BLaER1 (cell line): ENCODE measurements at regions not wholly inside any gene's neighbourhood (a gene's known extent, or its start where the extent isn't known, plus 50 kb on each side); places are given as distances from the start of the nearest gene placed in this dataset.

Experiments used
- H3K27ac ChIP-seq: shearing (Covaris generic); formaldehyde crosslinking; 2 replicates; pipeline ENCODE4 v1.8.1; 2022
- H3K27me3 ChIP-seq: shearing (Covaris generic); formaldehyde crosslinking; 2 replicates; pipeline ENCODE4 v1.8.1; 2022
- H3K36me3 ChIP-seq: shearing (Covaris generic); formaldehyde crosslinking; 2 replicates; pipeline ENCODE4 v1.8.1; 2022
- H3K4me1 ChIP-seq: shearing (Covaris generic); formaldehyde crosslinking; 2 replicates; pipeline ENCODE4 v1.8.1; 2022
- H3K4me2 ChIP-seq: shearing (Covaris generic); formaldehyde crosslinking; 2 replicates; pipeline ENCODE4 v1.8.1; 2022
- H3K4me3 ChIP-seq: shearing (Covaris generic); formaldehyde crosslinking; 2 replicates; pipeline ENCODE4 v1.8.1; 2022
- H3K9ac ChIP-seq: shearing (Covaris generic); formaldehyde crosslinking; 2 replicates; pipeline ENCODE4 v1.8.1; 2022
- H3K9me3 ChIP-seq: shearing (Covaris generic); formaldehyde crosslinking; 2 replicates; pipeline ENCODE4 v1.8.1; 2022
- H4K20me1 ChIP-seq: shearing (Covaris generic); formaldehyde crosslinking; 2 replicates; pipeline ENCODE4 v1.8.1; 2022
- Cebpa-rat ChIP-seq: shearing (Covaris generic); IDR thresholded peaks from 2 replicates; pipeline ENCODE4 v1.8.1; 2022

DNA sequence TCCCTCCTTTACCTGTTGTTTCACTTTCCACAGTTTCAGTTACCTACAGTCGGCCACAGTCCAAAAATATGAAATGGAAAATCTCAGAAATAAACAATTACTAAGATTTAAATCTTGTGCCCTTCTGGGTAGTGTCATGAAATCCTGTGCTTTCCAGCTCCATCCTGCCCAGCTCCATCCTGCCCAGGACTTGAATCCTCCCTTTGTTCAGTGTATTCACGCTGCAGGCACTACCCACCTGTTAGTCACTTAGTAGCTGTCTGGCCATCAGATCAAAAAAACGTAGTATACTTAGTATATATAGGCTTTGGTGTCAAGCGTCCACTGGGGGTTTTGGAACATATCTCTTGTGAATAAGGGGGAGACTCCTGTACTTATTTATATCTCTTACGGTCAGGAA, 329.0 kb upstream of the SEMA6D start:
- no peaks in the 10 kb centered on the region for H3K27me3 ChIP-seq
- H3K9me3 ChIP-seq: no peaks in the 10 kb centered on the region
- H3K4me2 ChIP-seq: no peak overlapping the region
- no peaks in the 10 kb centered on the region for H3K4me1 ChIP-seq
- H4K20me1 ChIP-seq: no peaks in the 10 kb centered on the region
- H3K4me3 ChIP-seq: no peak overlapping the region
- no peak overlapping the region for H3K9ac ChIP-seq
- TF ChIP-seq Cebpa-rat: no peak
- H3K36me3 ChIP-seq: no peaks in the 10 kb centered on the region
- H3K27ac ChIP-seq: no peak overlapping the region

DNA sequence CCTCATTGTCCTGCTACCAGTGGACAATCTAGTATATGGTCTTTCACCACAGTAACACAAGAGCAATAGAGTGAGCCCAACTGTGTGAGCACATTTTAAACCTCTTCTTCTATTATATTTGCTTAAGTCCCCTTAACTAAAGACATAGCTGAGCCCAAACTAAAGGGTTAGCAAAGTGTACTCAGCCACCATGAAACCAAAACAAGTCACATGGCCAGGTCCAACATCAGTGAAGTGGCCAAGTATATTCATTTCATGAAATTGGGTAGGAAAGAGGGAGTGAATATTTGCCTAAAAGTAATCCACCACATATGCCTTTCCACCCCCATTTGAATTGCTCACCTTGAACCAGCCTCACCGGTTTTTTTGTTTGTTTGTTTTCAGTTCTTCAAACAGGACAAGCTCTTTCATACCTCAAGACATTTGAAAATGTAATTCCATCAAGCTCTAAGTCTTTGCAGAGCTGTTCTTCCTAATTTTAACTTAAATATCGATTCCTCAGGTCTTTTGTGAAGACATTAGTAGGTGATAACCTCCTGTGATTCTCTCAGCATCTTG, 327.0 kb upstream of the SEMA6D start:
- Histone ChIP-seq H3K9me3 (no peaks in the 10 kb centered on the region), H3K27ac (no peak overlapping the region), H3K9ac (no peak overlapping the region), H3K4me2 (no peak overlapping the region), H3K36me3 (no peaks in the 10 kb centered on the region), H4K20me1 (no peaks in the 10 kb centered on the region), H3K4me3 (no peak overlapping the region), H3K27me3 (no peaks in the 10 kb centered on the region), H3K4me1 (peaks cover 3% of the 10 kb centered on the region; the same call in 1 of the 2 replicates)
- TF ChIP-seq Cebpa-rat: no peak

GRCh38 chr15:47394286-47394809, 323.0 kb upstream of the SEMA6D start:
- no peak for TF ChIP-seq Cebpa-rat
- Histone ChIP-seq H3K9ac (no peak overlapping the region), H4K20me1 (no peaks in the 10 kb centered on the region), H3K27ac (no peak overlapping the region), H3K27me3 (no peaks in the 10 kb centered on the region), H3K4me3 (no peak overlapping the region), H3K9me3 (no peaks in the 10 kb centered on the region), H3K4me1 (peaks cover 4% of the 10 kb centered on the region; the same call in 1 of the 2 replicates), H3K36me3 (no peaks in the 10 kb centered on the region), H3K4me2 (no peak overlapping the region)

GRCh38 chr15:47395076-47395475, 322.2 kb upstream of the SEMA6D start:
- H3K27me3 ChIP-seq: no peaks in the 10 kb centered on the region
- peaks cover 4% of the 10 kb centered on the region; the same call in 1 of the 2 replicates for H3K4me1 ChIP-seq
- H3K27ac ChIP-seq: no peak overlapping the region
- H3K4me3 ChIP-seq: no peak overlapping the region
- no peaks in the 10 kb centered on the region for H4K20me1 ChIP-seq
- H3K36me3 ChIP-seq: no peaks in the 10 kb centered on the region
- H3K4me2 ChIP-seq: no peak overlapping the region
- H3K9ac ChIP-seq: no peak overlapping the region
- no peak for TF ChIP-seq Cebpa-rat
- H3K9me3 ChIP-seq: no peaks in the 10 kb centered on the region

GRCh38 chr15:47397655-47398054, 319.6 kb upstream of the SEMA6D start:
- H3K9me3 ChIP-seq: no peaks in the 10 kb centered on the region
- H3K4me1 ChIP-seq: peaks cover 4% of the 10 kb centered on the region; the same call in 1 of the 2 replicates
- H3K9ac ChIP-seq: no peak overlapping the region
- no peaks in the 10 kb centered on the region for H4K20me1 ChIP-seq
- no peaks in the 10 kb centered on the region for H3K36me3 ChIP-seq
- H3K4me2 ChIP-seq: no peak overlapping the region
- TF ChIP-seq Cebpa-rat: no peak
- H3K4me3 ChIP-seq: no peak overlapping the region
- H3K27me3 ChIP-seq: no peaks in the 10 kb centered on the region
- no peak overlapping the region for H3K27ac ChIP-seq

GRCh38 chr15:47398132-47398531, 319.2 kb upstream of the SEMA6D start:
- Histone ChIP-seq H3K36me3 (no peaks in the 10 kb centered on the region), H3K9ac (no peak overlapping the region), H3K27me3 (no peaks in the 10 kb centered on the region), H3K4me1 (peaks cover 4% of the 10 kb centered on the region; the same call in 1 of the 2 replicates), H3K4me3 (no peak overlapping the region), H3K9me3 (no peaks in the 10 kb centered on the region), H3K27ac (no peak overlapping the region), H3K4me2 (no peak overlapping the region), H4K20me1 (no peaks in the 10 kb centered on the region)
- no peak for TF ChIP-seq Cebpa-rat

- Histone ChIP-seq H3K4me3 (no peak overlapping the region), H3K27me3 (no peaks in the 10 kb centered on the region), H3K9me3 (no peaks in the 10 kb centered on the region), H3K9ac (no peak overlapping the region), H3K36me3 (no peaks in the 10 kb centered on the region), H4K20me1 (no peaks in the 10 kb centered on the region), H3K4me1 (peaks cover 4% of the 10 kb centered on the region; the same call in 1 of the 2 replicates), H3K4me2 (no peak overlapping the region), H3K27ac (no peak overlapping the region)
- no peak for TF ChIP-seq Cebpa-rat
Measured at GRCh38 chr15:47398594-47398993, 318.7 kb upstream of the SEMA6D start.

DNA sequence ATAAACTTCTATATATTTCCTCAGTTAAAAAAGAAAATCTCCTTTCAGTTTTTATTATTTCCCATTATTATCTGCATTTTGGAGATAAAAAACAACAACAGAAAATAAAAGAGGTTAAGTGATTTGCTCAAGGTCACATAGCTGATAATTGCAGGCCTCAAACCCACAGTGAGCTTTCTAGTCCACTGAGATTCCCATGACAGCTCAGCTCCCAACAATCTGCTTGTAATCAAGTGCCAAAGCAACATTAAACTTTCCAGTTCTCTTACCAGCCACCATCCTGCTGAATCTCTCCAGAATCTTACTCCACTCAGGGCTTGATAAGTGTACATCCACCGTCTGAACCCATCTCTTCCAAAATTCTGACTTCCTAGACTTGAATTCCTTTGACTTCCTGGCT, 318.2 kb upstream of the SEMA6D start:
- Histone ChIP-seq H3K4me2 (no peak overlapping the region), H3K27ac (no peak overlapping the region), H3K9ac (no peak overlapping the region), H3K4me1 (peaks cover 4% of the 10 kb centered on the region; the same call in 1 of the 2 replicates), H3K9me3 (no peaks in the 10 kb centered on the region), H3K4me3 (no peak overlapping the region), H3K27me3 (no peaks in the 10 kb centered on the region), H4K20me1 (no peaks in the 10 kb centered on the region), H3K36me3 (no peaks in the 10 kb centered on the region)
- TF ChIP-seq Cebpa-rat: no peak

- no peaks in the 10 kb centered on the region for H3K9me3 ChIP-seq
- H3K9ac ChIP-seq: no peak overlapping the region
- H3K36me3 ChIP-seq: no peaks in the 10 kb centered on the region
- no peaks in the 10 kb centered on the region for H3K27me3 ChIP-seq
- TF ChIP-seq Cebpa-rat: no peak
- no peak overlapping the region for H3K27ac ChIP-seq
- H3K4me3 ChIP-seq: no peak overlapping the region
- H3K4me2 ChIP-seq: no peak overlapping the region
- no peaks in the 10 kb centered on the region for H4K20me1 ChIP-seq
- no peaks in the 10 kb centered on the region for H3K4me1 ChIP-seq
Measured at GRCh38 chr15:47400603-47401002, 316.7 kb upstream of the SEMA6D start.

- Histone ChIP-seq H4K20me1 (no peaks in the 10 kb centered on the region), H3K9me3 (no peaks in the 10 kb centered on the region), H3K9ac (no peak overlapping the region), H3K4me3 (no peak overlapping the region), H3K27me3 (no peaks in the 10 kb centered on the region), H3K4me2 (no peak overlapping the region), H3K36me3 (no peaks in the 10 kb centered on the region), H3K27ac (no peak overlapping the region), H3K4me1 (no peaks in the 10 kb centered on the region)
- TF ChIP-seq Cebpa-rat: no peak
Measured at GRCh38 chr15:47401427-47401826, 315.9 kb upstream of the SEMA6D start.

DNA sequence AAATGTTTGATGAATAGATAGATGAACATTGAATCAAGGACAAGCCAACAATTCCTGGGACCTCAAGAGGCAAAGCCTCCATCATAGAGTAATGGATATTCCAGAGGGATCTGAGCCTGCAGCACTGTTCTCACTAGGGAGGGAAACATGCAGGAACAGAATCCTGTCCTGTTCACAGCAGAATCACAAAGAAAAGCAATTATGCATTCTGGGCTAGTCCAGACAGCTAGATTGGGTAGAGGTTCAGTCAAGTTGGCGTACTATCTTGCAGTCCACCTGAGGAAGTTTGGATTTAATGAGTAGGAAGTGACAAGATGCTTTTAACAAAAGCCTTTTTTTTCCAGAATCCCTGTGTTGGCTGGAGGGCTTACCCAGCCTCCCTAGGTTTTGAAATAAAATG, 314.5 kb upstream of the SEMA6D start:
- H3K27ac ChIP-seq: no peak overlapping the region
- no peak overlapping the region for H3K4me2 ChIP-seq
- no peaks in the 10 kb centered on the region for H3K9me3 ChIP-seq
- H3K36me3 ChIP-seq: no peaks in the 10 kb centered on the region
- TF ChIP-seq Cebpa-rat: no peak
- no peaks in the 10 kb centered on the region for H3K27me3 ChIP-seq
- H4K20me1 ChIP-seq: no peaks in the 10 kb centered on the region
- H3K9ac ChIP-seq: no peak overlapping the region
- H3K4me3 ChIP-seq: no peak overlapping the region
- no peaks in the 10 kb centered on the region for H3K4me1 ChIP-seq
